Neutrophil (primary cell): ENCODE measurements at regions not wholly inside any gene's neighbourhood (a gene's known extent, or its start where the extent isn't known, plus 50 kb on each side); places are given as distances from the start of the nearest gene placed in this dataset.

Experiments used
- H3K27ac ChIP-seq: fragments of 200-600 bp; sonication (generic); 2 replicates; pipeline ENCODE4 v1.5.1; 2016; ENCODE audit warnings: mild to moderate bottlenecking, moderate library complexity
- H3K27me3 ChIP-seq: fragments of 200-600 bp; sonication (generic); 2 replicates; pipeline ENCODE4 v1.6.0; 2016; ENCODE audit warnings: mild to moderate bottlenecking
- H3K36me3 ChIP-seq: fragments of 200-600 bp; sonication (generic); 2 replicates; pipeline ENCODE4 v1.5.1; 2017
- H3K4me1 ChIP-seq, 2 experiments: fragments of 200-600 bp in 1 of 2; sonication (generic) in 1 of 2; 1 replicate in 1 of 2; 2 replicates in 1 of 2; pipeline versions ENCODE4 v1.5.1 to v1.6.1; 2013 to 2016; ENCODE audit warnings: low read depth in 1 of 2, low read length in 1 of 2, mild to moderate bottlenecking in 1 of 2, moderate library complexity in 1 of 2; ENCODE audit not compliant: control insufficient read depth in 1 of 2, insufficient read depth in 1 of 2
- H3K4me3 ChIP-seq, 2 experiments: fragments of 200-600 bp in 1 of 2; sonication (generic) in 1 of 2; 1 replicate in 1 of 2; 2 replicates in 1 of 2; pipeline ENCODE4 v1.5.1; 2013 to 2016; ENCODE audit warnings: low read depth in 1 of 2, low read length in 1 of 2, mild to moderate bottlenecking in 1 of 2, moderate library complexity in 1 of 2
- H3K9me3 ChIP-seq: fragments of 200-600 bp; sonication (generic); 2 replicates; pipeline ENCODE4 v1.5.1; 2016
- TF ChIP-seq, protein P1 (sequence below): fragments of 200-600 bp; sonication (generic); IDR thresholded peaks from 2 replicates; pipeline ENCODE4 v1.5.1; 2016; ENCODE audit warnings: antibody characterized with exemption

- Histone ChIP-seq H3K4me3 (no peak overlapping the region), H3K36me3 (no peaks in the 10 kb centered on the region), H3K9me3 (no peaks in the 10 kb centered on the region), H3K27ac (no peak overlapping the region), H3K4me1 (no peaks in the 10 kb centered on the region), H3K27me3 (peaks cover 24% of the 10 kb centered on the region)
- TF ChIP-seq, protein P1, sequence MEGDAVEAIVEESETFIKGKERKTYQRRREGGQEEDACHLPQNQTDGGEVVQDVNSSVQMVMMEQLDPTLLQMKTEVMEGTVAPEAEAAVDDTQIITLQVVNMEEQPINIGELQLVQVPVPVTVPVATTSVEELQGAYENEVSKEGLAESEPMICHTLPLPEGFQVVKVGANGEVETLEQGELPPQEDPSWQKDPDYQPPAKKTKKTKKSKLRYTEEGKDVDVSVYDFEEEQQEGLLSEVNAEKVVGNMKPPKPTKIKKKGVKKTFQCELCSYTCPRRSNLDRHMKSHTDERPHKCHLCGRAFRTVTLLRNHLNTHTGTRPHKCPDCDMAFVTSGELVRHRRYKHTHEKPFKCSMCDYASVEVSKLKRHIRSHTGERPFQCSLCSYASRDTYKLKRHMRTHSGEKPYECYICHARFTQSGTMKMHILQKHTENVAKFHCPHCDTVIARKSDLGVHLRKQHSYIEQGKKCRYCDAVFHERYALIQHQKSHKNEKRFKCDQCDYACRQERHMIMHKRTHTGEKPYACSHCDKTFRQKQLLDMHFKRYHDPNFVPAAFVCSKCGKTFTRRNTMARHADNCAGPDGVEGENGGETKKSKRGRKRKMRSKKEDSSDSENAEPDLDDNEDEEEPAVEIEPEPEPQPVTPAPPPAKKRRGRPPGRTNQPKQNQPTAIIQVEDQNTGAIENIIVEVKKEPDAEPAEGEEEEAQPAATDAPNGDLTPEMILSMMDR, result no peak
These were observed 81.0 kb downstream of the HYCC1 start for GRCh38 chr7:22932896-22933295.

GRCh38 chr7:22931011-22931410 is 82.9 kb downstream of the HYCC1 start:
- H3K27me3 ChIP-seq, result peaks cover 24% of the 10 kb centered on the region
- H3K4me1 ChIP-seq, result no peaks in the 10 kb centered on the region
- TF ChIP-seq, protein P1, result no peak
- no peaks in the 10 kb centered on the region for H3K36me3 ChIP-seq
- H3K27ac ChIP-seq, result no peak overlapping the region
- no peak overlapping the region for H3K4me3 ChIP-seq
- no peaks in the 10 kb centered on the region for H3K9me3 ChIP-seq

DNA sequence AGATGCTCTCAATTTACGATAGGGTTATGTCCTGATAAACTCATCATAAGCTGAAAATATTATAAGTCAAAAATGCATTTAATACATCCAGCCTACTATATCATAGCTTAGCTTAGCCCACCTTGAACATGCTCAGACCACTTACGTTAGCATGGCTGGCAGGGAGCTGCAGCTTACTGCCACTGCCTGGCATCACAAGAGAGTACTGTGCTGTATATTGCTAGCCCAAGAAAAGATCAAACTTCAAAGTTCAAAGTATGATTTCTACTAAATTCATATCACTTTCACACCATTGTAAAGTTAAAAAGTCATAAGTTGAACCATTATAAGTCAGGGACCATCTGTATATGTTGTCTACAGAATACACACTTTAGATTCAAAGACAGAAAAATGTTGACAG is 91.6 kb downstream of the HYCC1 start:
- no peak overlapping the region for H3K4me3 ChIP-seq
- H3K36me3 ChIP-seq, result no peaks in the 10 kb centered on the region
- no peak overlapping the region for H3K27ac ChIP-seq
- H3K27me3 ChIP-seq, result no peaks in the 10 kb centered on the region
- H3K4me1 ChIP-seq, result no peaks in the 10 kb centered on the region
- TF ChIP-seq, protein P1, result no peak
- no peaks in the 10 kb centered on the region for H3K9me3 ChIP-seq

GRCh38 chr7:22921386-22922086 is 92.4 kb downstream of the HYCC1 start:
- TF ChIP-seq, protein P1, result no peak
- Histone ChIP-seq H3K9me3 (no peaks in the 10 kb centered on the region), H3K27ac (no peak overlapping the region), H3K4me1 (no peaks in the 10 kb centered on the region), H3K27me3 (no peaks in the 10 kb centered on the region), H3K36me3 (no peaks in the 10 kb centered on the region), H3K4me3 (no peak overlapping the region)

DNA sequence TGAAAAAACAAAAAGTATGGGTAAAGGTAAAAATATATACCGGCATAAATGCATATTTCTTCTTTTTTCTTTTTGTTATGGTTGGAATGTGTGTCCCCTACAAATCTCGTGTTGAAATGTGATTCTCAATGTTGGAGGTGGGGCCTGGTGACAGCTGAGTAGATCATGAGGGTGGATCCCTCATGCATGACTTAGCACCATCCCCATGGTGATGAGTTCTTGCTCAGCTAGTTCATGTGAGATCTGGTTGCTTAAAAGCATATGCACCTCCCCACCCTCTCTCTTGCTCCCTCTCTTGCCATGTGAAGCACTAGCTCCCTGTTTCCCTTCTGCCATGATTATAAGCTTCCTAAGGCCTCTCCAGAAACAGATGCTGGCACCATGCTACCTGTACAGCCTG is 93.3 kb downstream of the HYCC1 start:
- Histone ChIP-seq H3K27me3 (no peaks in the 10 kb centered on the region), H3K4me3 (no peak overlapping the region), H3K9me3 (no peaks in the 10 kb centered on the region), H3K4me1 (no peaks in the 10 kb centered on the region), H3K36me3 (no peaks in the 10 kb centered on the region), H3K27ac (no peak overlapping the region)
- TF ChIP-seq, protein P1, result no peak

GRCh38 chr7:22913158-22913557 is 90.5 kb upstream of the TOMM7 start:
- no peaks in the 10 kb centered on the region for H3K9me3 ChIP-seq
- H3K4me1 ChIP-seq, result no peaks in the 10 kb centered on the region
- H3K27me3 ChIP-seq, result no peaks in the 10 kb centered on the region
- no peak overlapping the region for H3K4me3 ChIP-seq
- TF ChIP-seq, protein P1, result no peak
- H3K36me3 ChIP-seq, result no peaks in the 10 kb centered on the region
- H3K27ac ChIP-seq, result no peak overlapping the region
